Thyroid gland (tissue), 4 donors: ENCODE measurements at regions not wholly inside any gene's neighbourhood (a gene's known extent, or its start where the extent isn't known, plus 50 kb on each side); places are given as distances from the start of the nearest gene placed in this dataset.

Experiments
- CTCF ChIP-seq, 6 experiments: fragments of 200-600 bp in 3 of 6; fragments of 450-650 bp in 3 of 6; sonication (generic) in 3 of 6; IDR thresholded peaks; one replicate each; pipeline ENCODE4 v1.5.1; 2016 to 2019; ENCODE audit warnings: antibody characterized with exemption in 6 of 6, mild to moderate bottlenecking in 2 of 6, inconsistent platforms in 1 of 6, moderate library complexity in 1 of 6
- POLR2A ChIP-seq, 2 donors: fragments of 450-650 bp; IDR thresholded peaks; one replicate each; pipeline ENCODE4 v1.6.1; 2017; ENCODE audit warnings: antibody characterized with exemption in 2 of 2, mild to moderate bottlenecking in 2 of 2, moderate library complexity in 1 of 2

GRCh38 chr18:66043009-66043408 lies 292.2 kb downstream of the CDH7 start:
- TF ChIP-seq CTCF (IDR thresholded peaks at IDR 0.05), result no peak
- no peak for TF ChIP-seq POLR2A (IDR thresholded peaks at IDR 0.05)
